Gastrocnemius medialis (tissue), 4 donors: ENCODE measurements at regions not wholly inside any gene's neighbourhood (a gene's known extent, or its start where the extent isn't known, plus 50 kb on each side); places are given as distances from the start of the nearest gene placed in this dataset.
"Not testable (repeated sequence)": the region's sequence is repeated elsewhere in the genome, so short reads cannot be mapped to it uniquely, and the experiment has no call there.

Experiments
- ATAC-seq, 2 donors: fragments of 150-250 bp; one replicate each; pipeline ENCODE4 v1.9.1; 2016
- DNase-seq, 2 donors: peaks; one replicate each; pipeline ENCODE4 v3.0.0-alpha.2; 2019
- H3K27ac ChIP-seq, 4 donors: fragments of 200-600 bp; sonication (generic); 1 replicate in 1 of 4; 2 replicates in 3 of 4; pipeline ENCODE4 v1.5.1; 2016 to 2018; ENCODE audit warnings: mild to moderate bottlenecking in 2 of 4, moderate library complexity in 1 of 4
- H3K27me3 ChIP-seq, 3 donors: fragments of 200-600 bp; sonication (generic) in 2 of 3; 1 replicate in 1 of 3; 2 replicates in 2 of 3; pipeline versions ENCODE4 v1.5.1 to v1.6.0; 2016 to 2019; ENCODE audit warnings: mild to moderate bottlenecking in 1 of 3, moderate library complexity in 1 of 3
- H3K36me3 ChIP-seq, 2 donors: fragments of 200-600 bp; sonication (generic) in 1 of 2; one replicate each; pipeline ENCODE4 v1.5.1; 2017 to 2018
- H3K4me1 ChIP-seq, 2 donors: fragments of 200-600 bp; sonication (generic) in 1 of 2; one replicate each; pipeline ENCODE4 v1.5.1; 2016 to 2017; ENCODE audit warnings: mild to moderate bottlenecking in 2 of 2
- H3K4me3 ChIP-seq, 4 donors: fragments of 200-600 bp; sonication (generic) in 3 of 4; 1 replicate in 1 of 4; 2 replicates in 3 of 4; pipeline ENCODE4 v1.5.1; 2016 to 2019; ENCODE audit warnings: mild to moderate bottlenecking in 2 of 4
- H3K9me3 ChIP-seq, 3 donors: fragments of 200-600 bp; sonication (generic) in 2 of 3; 1 replicate in 1 of 3; 2 replicates in 2 of 3; pipeline ENCODE4 v1.5.1; 2016 to 2019
- CTCF ChIP-seq, 5 experiments: fragments of 450-650 bp in 3 of 5; fragments of 200-600 bp in 2 of 5; sonication (generic) in 2 of 5; IDR thresholded peaks in 4 of 5; conservative IDR thresholded peaks in 1 of 5; 1 replicate in 4 of 5; 2 replicates in 1 of 5; pipeline ENCODE4 v1.5.1; 2016 to 2019; ENCODE audit warnings: antibody characterized with exemption in 5 of 5, mild to moderate bottlenecking in 3 of 5, moderate library complexity in 3 of 5
- POLR2A ChIP-seq, 2 donors: fragments of 450-650 bp; IDR thresholded peaks; one replicate each; pipeline ENCODE4 v1.6.1; 2017; ENCODE audit warnings: antibody characterized with exemption in 2 of 2, mild to moderate bottlenecking in 2 of 2, moderate library complexity in 2 of 2
- in situ Hi-C, 4 donors: fragments of 200-750 bp; cut with MboI; loops; one replicate each; pipeline versions ENCODE4 v1.15.0 to v1.8.0; 2017; ENCODE audit warnings: low sequenced_read_pairs in 4 of 4
- intact Hi-C: fragments of 100-400 bp; cut with DNase I; formaldehyde crosslinking; loops from one replicate; pipeline ENCODE4 v1.15.1; 2023; ENCODE audit warnings: low total_unique reads

GRCh38 chr1:70499695-70500094 lies 88.6 kb downstream of the CTH start:
- TF ChIP-seq POLR2A (IDR thresholded peaks at IDR 0.05) = no peak
- no peak for TF ChIP-seq CTCF (IDR thresholded peaks at IDR 0.05 in 4 of 5, conservative IDR thresholded peaks at IDR 0.05 in 1 of 5)
- no peak overlapping the region for H3K27ac ChIP-seq
- no peaks in the 10 kb centered on the region for H3K36me3 ChIP-seq
- no peaks in the 10 kb centered on the region for H3K4me1 ChIP-seq
- in situ Hi-C loops = loop anchor here in 1 of 4 donors (10.0 to 25.0 kb wide), 2 partner anchors 365 to 563 kb away; no protein-coding TSS in a partner anchor
- H3K9me3 ChIP-seq = no peaks in the 10 kb centered on the region
- DNase-seq (no peak), ATAC-seq (no peak)
- intact Hi-C loops = no loop called here
- no peaks in the 10 kb centered on the region for H3K27me3 ChIP-seq
- no peak overlapping the region for H3K4me3 ChIP-seq

- in situ Hi-C loops = loop anchor here in 1 of 4 donors (10.0 to 25.0 kb wide), 2 partner anchors 369 to 559 kb away; no protein-coding TSS in a partner anchor
Measured at GRCh38 chr1:70503358-70503757, 92.3 kb downstream of the CTH start.

GRCh38 chr1:70504176-70504820 lies 93.2 kb downstream of the CTH start:
- intact Hi-C loops = no loop called here
- no peak for TF ChIP-seq POLR2A (IDR thresholded peaks at IDR 0.05)
- TF ChIP-seq CTCF (IDR thresholded peaks at IDR 0.05 in 4 of 5, conservative IDR thresholded peaks at IDR 0.05 in 1 of 5) = no peak
- Histone ChIP-seq H3K27ac (no peak overlapping the region), H3K27me3 (no peaks in the 10 kb centered on the region), H3K9me3 (no peaks in the 10 kb centered on the region), H3K4me1 (no peaks in the 10 kb centered on the region), H3K36me3 (no peaks in the 10 kb centered on the region), H3K4me3 (no peak overlapping the region)
- in situ Hi-C loops = loop anchor here in 1 of 4 donors (10.0 to 25.0 kb wide), 2 partner anchors 369 to 558 kb away; no protein-coding TSS in a partner anchor
- no peak for ATAC-seq
- DNase-seq = no peak

More at GRCh38 chr1:70503358-70503757, 92.3 kb downstream of the CTH start:
- ATAC-seq (no peak), DNase-seq (no peak)
- H3K9me3 ChIP-seq = no peaks in the 10 kb centered on the region
- H3K4me3 ChIP-seq = no peak overlapping the region
- no peak for TF ChIP-seq CTCF (IDR thresholded peaks at IDR 0.05 in 4 of 5, conservative IDR thresholded peaks at IDR 0.05 in 1 of 5)
- no peak for TF ChIP-seq POLR2A (IDR thresholded peaks at IDR 0.05)
- no peaks in the 10 kb centered on the region for H3K27me3 ChIP-seq
- intact Hi-C loops = no loop called here
- H3K27ac ChIP-seq = no peak overlapping the region
- H3K4me1 ChIP-seq = no peaks in the 10 kb centered on the region
- no peaks in the 10 kb centered on the region for H3K36me3 ChIP-seq

- DNase-seq (no peak), ATAC-seq (no peak)
- no peak overlapping the region for H3K4me3 ChIP-seq
- H3K9me3 ChIP-seq = no peaks in the 10 kb centered on the region
- no peaks in the 10 kb centered on the region for H3K4me1 ChIP-seq
- no peaks in the 10 kb centered on the region for H3K27me3 ChIP-seq
- no peak for TF ChIP-seq POLR2A (IDR thresholded peaks at IDR 0.05)
- no peak for TF ChIP-seq CTCF (IDR thresholded peaks at IDR 0.05 in 4 of 5, conservative IDR thresholded peaks at IDR 0.05 in 1 of 5)
- H3K27ac ChIP-seq = no peak overlapping the region
- in situ Hi-C loops (loop anchor here in 2 of 4 donors (5.0 to 25.0 kb wide), 3 partner anchors 370 to 557 kb away; no protein-coding TSS in a partner anchor), intact Hi-C loops (no loop called here)
- H3K36me3 ChIP-seq = no peaks in the 10 kb centered on the region
Measured at GRCh38 chr1:70504821-70505193, 93.7 kb downstream of the CTH start.

GRCh38 chr1:70507991-70508390 lies 96.9 kb downstream of the CTH start:
- H3K36me3 ChIP-seq, H3K27ac ChIP-seq, H3K4me1 ChIP-seq, H3K4me3 ChIP-seq, H3K27me3 ChIP-seq, intact Hi-C loops, H3K9me3 ChIP-seq, ATAC-seq, DNase-seq: not testable (repeated sequence)
- in situ Hi-C loops = loop anchor here in 2 of 4 donors (5.0 to 25.0 kb wide), 3 partner anchors 373 to 554 kb away; no protein-coding TSS in a partner anchor
